DMS 273 treated with DMSO at 0.1 percent for 48 hours (cell line): ENCODE measurements at regions not wholly inside any gene's neighbourhood (a gene's known extent, or its start where the extent isn't known, plus 50 kb on each side); places are given as distances from the start of the nearest gene placed in this dataset.

Experiments used
- DNase-seq: peaks from one replicate; lab custom pipeline; 2025; lab: John Stamatoyannopoulos, UW

DNA sequence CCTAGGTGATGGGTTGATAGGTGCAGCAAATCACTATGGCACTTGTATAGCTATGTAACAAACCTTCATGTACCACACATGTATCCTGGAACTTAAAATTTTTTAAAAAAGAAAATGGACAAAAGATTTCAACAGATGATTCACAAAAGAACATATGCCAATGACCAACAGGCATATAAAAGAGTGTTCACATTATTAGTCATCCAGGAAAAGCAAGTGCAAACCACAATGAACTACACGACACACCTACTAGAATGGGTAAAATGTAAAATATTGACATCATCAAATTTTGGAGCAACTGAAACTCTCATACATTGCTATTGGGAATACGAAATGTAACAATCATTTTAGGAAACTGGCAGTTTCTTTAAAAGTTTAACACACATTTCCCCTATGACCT, 109.9 kb downstream of the YIPF5 start:
- no peak for DNase-seq

DNA sequence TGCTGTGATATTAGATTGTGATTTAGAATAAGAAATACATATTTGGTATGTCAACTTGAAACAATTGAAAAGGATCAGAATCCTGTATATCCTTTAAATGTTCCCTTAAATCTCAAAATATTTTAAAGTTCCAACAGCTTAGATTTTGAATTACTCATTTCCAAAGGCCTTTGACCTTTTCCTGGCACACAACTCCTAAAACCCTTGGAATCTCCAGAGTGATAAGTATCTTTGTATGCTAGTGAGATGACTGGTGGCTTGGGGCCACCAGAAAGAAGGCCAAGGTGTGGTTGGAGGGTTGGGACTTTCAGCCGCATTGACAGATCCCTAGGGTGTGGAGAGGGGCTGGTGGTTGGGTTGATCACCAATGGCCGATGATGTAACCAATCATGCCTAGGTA, 104.7 kb downstream of the YIPF5 start:
- no peak for DNase-seq

DNA sequence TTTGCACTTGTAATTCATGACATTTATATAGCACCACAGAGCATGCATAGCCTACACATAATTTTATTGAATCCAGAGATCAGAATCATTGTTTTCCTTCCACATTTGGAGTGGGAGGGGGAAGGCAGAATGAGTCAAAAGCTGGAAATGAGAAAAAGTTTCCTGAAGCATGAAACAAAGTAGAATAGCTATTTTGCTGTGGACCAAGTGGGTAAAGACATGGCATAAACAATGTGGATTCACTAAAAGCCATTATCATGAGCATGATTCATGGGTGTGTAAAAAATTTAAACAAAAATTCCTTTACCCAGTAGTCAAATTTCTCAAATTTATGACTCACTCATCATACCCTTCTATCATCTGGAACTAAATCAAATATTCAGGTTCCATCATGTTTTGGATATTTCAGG, 97.9 kb downstream of the YIPF5 start:
- DNase-seq: no peak

DNA sequence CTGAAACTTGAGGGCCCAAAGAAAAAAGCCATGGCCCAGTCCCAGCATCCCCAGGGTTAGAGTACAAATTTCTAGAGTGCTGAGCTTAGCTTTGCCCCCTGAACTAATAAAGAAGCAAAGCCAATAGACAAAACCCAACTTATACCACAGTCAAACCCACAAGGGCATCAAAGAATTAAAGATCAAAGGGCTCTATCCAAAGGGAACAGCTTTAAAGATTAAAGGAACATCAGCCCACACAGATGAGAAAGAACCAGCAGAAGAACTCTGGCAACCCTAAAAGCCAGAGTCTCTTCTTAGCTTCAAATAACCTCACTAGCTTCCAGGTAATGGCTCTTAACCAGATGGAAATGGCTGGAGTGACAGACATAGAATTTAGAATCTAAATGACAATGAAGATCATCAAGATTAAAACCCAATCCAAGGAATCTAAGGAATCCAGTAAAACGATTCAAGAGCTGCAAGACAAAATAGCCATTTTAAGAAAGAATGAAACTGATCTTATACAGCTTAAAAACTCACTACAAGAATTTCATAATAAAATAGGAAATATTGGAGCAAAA, 93.9 kb downstream of the YIPF5 start:
- DNase-seq: no peak

DNA sequence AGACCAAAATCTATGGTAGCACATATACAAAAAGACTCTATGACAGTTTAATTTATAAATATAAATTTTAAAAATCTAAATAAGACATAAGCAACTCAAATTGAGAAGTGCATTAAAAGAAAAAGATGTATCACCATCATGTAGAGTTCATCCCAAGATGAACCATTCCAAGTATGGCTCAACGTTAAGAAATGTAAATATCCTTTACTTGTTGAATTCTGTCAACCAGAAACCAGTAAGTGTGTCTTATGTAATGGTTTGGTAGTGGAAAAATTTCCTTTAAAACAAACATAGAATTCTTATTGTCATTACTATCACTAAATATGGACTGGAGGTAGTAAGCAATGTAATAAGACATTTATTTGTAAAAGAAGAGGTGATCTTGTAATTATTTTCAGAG, 87.3 kb downstream of the YIPF5 start:
- DNase-seq: no peak

DNA sequence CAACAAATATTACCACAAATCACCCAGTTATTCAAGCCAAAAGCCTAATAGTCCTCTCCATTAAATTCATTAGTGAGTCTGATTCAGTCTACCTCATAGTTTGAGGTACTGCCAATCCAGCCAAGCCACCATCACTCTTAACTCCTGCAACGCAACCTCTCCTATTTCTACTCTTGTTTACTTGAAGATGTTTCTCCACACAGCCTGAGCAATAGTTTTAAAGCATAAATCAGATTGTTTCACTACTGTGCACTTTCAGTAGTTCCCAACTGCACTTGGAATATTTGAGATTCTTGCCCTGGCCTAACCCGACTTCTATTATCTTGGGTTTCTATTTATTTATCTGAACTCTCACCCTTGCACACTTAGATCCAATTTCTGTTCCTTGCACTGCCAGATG, 85.5 kb downstream of the YIPF5 start:
- DNase-seq: no peak

DNA sequence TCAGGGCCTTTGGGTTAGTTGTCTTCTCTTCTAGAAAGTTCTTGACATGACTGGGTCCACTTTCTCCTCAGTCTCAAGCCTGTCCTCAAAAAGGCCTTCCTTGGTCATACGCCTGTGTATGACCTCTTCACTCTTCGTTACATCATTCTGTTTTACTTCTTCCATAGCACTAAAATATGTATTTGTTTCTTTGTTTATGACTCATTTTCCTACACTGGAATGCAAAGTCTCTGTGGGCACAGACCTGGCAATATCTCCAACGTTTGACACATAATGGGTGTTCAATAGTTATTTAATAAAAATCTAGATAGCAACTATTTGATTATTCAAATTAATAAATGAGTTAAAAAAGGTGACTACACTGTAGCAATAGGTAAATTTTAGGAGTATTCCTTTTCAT, 85.1 kb downstream of the YIPF5 start:
- DNase-seq: no peak

DNA sequence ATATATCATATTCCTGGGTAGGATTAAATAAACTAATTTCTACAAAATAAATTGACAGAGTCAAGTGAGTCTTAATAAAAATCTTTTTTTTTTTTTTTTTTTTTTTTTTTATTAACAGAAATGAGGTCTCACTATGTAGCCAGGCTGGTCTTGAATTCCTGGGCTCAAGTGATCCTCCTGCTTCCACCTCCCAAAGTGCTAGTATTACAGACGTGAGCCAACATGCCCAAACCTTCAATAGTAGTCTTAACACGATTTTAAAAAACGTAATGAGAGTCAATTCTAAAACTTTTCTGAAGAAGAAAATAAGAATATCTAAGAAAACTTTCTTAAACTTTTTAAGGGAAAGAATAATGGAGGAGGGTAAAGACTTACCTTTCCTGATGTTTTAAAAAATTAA, 84.2 kb downstream of the YIPF5 start:
- no peak for DNase-seq

DNA sequence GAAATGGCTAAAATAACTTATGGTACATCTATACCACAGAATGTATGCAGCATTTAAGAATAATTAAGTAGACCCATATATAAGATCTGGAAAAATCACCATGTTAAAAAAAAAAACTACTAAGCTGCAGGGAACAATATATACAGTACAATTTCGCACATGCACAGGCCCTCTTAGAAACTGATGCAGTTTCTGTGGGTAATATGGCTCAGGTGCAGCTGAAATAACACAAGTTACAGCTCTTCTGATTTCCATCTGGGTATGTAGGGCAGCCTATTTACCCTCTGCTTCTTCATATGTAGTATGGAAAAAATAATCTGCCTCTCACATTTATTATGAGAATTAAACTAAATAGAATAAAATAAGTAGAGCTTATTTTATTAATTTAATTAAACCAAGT, 82.9 kb downstream of the YIPF5 start:
- no peak for DNase-seq

DNA sequence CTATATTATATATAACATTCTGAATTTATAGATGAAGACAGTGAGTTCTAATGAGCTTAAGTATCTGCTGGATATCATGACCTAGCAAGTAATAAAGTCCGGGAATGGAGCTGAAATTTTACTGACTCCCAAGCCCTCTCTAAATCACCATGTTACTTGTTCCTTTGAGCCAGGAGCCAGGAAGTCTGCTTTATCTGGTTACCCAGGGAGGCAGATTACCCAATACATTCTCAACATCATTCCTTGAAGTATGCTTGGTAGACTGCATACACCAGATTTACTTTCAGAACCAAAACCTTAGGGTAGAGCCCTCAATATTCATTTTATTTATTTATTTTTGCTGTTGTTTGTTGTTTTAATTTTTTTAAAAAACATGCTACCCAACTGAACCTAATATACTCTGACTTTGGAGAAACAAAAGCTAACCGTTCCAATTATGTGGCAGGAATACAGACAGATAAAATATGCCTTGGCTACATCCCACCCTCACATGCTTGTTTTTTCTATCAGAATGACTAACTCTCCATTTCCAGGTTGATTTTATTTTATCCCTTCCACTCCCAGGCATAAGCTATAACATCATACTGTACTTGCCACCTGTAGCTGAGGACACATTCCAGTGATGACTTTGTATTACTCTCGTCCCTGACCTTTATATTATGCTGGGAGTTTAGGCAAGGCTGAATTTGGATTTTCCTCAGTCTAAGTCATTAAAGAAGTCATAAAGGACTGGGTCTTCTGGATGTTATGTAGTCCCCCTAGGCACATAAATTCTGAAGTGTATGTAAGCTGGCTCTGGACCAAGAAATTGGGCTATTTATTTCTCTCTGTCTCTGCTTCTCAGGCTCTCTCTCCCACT, 82.0 kb downstream of the YIPF5 start:
- no peak for DNase-seq

DNA sequence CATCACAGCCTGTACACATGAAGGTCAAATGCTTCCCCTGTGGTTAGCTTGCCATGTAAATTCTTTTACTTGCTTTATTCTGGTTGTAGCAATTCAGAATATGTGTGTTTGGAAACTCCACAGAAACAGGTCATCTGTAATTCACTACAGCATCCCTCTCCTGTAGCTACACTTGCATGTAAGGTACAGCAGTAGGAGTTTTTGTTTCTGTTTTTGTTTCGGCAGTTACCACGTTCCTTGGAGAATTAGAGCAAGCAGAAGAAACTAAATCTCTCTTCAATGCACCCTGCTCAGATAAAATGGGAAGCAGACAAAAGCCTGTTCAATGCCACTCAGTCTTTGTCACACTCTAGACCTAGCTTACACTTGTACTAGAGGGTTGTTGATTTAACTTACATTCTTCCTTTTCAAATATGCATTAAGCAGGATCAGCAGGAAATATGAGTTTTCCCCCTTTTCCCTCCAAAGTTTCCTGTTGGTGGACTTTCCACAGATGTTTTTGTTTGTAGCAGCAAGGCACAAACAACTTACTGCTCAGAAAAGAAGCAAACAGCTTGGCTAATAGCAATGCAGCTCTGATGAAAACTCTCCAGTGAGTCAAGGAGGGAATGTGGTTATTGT, 80.9 kb downstream of the YIPF5 start:
- DNase-seq: no peak

DNA sequence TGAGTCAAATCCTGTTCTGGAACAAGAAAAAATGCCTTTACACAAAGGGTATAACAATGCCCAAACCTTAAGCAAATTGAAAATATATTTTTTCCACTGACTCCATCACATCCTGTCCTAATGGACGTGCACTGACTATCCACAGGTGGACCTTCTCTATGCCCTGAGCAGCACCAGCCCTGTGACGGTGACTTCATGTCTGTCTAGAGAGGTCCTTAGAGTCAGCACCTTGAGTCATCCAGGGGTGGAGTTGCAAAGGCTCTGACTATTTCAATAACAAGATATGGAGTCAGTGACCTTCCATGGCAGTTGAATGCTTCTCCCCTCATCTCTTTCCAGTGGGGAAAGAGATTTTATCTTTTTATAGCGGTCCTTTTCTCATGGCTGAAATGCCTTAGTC, 78.0 kb downstream of the YIPF5 start:
- no peak for DNase-seq

DNA sequence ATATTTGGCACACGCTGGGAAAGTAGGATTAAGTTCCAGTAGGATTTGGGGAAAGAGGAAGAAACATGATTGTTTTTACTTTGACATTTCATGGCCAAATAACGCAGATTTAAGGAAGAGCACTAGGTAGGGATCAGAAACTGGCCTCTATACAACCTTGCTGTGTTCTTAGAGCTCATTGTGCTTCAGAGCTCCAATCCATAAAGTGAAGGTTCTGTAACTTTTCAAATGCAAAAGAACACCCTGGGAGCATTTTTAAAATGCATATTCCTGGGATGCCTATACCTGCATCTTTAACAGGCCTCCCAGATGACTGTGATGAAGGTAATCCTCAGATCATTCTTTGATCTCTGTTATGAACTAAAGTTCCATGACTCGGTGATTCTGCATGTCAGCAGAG, 77.1 kb downstream of the YIPF5 start:
- DNase-seq: no peak

DNA sequence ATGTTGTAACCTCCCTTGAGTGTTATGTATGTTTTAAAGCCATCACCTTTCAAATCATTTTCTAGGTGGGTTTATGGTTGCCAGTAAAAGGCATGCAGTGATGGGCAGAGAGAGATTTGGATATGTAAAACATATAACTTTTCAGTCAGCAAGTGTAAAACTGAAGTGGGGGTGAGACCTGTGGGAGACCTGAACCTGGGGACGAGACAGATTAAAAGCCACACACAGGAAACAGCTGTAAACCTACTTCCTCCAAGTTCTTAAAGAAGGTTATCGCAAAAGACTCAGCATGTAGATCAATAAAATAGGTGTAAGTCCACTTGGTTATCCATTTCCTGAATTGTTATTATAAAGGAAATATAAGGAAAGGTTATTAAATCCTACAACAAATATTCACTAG, 76.6 kb downstream of the YIPF5 start:
- DNase-seq: no peak

DNA sequence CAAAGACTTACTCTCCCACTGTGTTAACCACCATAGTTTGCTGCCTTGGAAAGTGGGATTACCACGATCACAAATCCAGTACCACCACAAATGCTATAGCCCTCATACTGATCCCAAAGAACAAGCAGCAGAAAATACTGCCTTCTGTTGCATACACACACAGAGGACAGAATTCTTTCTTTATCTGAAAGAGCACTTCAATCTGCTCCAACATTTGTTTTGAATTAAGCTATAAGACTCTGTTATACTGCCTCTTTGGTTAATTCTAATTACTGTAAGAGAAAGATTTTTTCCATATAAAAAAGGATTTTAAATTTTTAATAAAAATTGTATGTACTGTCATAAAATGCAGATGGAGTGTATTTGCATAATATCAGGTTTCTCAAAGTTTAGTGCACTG, 69.8 kb downstream of the YIPF5 start:
- no peak for DNase-seq

DNA sequence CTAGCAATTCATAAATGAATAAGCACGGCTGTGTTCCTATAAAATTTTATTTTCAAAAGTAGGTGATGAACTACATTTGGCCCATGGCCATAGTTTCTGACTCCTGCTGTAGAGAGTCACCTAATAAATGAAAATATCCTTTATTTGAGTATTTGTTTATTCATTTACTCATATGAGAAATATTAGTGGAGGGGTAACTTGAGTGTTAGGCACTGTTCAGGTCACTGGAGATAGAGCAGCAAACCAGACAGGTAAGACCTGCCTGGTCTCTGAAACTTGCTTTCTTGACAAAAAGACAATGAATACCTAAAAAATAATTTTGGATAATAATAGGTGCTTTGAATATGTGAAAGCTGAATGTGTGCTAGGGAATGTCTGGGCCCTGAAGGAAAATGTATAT, 68.8 kb downstream of the YIPF5 start:
- DNase-seq: no peak

DNA sequence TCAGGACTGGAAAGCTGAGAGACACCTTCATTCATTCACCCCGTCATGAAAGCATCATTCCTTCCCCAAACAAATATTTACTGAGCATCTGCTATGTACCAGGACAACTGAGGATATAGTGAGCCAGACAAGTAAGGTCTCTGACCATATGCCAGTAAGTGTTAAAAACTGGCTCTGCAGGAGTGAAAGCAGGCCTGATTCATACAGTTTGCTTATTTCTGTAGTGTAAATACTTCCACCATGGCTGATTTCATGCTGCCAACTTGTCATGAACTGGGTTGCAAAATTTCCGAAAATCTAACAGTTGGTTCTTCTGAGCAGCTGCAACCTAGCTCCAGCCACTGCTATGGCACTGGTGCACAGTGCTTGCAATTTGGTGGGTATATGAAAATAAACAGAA, 68.1 kb downstream of the YIPF5 start:
- no peak for DNase-seq

DNA sequence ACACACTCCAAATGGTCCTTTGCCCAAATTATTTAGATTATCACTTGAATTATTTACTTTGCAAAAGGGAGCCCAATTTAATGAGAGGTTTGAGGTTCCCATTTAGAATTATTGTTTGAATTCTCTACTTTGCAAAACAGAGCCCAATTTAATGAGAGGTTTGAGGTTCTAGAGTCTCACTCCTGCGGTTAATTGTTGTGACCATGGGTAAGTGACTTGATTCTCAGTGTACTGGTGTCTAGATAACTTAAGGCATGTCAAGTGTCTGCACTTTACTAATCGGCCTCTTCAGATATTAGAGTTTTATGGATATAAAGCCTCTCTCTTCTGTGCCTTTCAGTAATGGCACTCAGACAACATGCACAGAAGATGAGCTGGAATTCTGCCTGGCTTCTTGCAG, 67.5 kb downstream of the YIPF5 start:
- no peak for DNase-seq

DNA sequence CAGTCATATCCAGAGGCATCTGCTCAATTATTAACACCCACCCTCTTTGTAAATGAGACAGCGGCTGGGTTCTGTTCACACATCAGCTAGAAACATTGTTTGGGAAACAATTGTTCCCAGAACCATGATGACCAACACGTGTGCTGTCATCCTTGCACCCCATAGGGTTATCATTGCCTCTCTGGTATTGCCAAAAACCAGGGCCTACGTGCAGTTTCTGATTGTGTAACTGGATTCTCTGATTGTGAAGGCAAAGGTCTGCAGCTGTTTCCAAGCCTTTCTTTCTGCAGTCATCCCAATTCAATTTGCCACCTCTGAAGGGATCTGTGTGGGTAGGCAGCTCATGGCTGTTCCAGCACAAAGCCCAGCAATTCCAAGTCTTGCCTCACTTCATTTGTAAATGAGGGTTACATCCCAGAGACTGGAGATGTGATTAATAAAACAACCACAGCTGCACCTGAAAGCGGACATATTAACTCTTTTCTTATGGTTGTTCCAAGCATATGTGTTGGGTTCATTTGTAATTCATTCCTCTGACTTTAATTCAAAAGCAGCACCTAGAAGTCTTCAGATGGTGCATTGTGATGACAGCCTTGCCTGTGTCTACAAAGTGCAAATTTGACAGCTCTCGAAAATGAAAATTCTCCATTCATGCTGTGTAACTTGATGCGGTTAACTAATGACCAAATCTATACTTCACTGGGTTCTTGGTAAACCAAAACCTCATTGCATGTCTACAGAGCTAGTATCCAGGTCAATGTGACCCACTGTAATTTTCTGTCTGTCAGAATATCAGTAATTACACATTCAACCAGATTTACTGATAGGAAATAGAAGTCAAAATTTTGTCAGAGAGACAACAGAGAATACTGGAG, 66.6 kb downstream of the YIPF5 start:
- DNase-seq: no peak

DNA sequence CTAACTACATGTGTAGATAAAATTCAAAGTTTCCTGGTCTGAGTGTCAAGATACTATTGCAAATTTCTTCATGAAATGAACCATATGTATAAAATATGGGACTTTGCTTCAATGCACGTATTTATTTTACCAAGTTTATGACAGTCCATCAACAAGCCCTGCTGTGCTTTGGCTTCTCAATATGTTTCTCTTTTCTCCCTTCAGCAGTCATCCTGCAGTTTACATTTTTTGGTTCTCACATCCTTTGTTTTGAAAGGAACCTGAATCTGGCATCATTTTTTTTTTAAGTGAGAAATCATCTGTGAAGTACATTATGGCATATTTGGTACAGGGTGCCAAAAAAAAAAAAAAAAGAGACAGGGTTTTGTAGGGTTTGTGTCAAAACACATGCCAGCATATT, 65.1 kb downstream of the YIPF5 start:
- DNase-seq: no peak

DNA sequence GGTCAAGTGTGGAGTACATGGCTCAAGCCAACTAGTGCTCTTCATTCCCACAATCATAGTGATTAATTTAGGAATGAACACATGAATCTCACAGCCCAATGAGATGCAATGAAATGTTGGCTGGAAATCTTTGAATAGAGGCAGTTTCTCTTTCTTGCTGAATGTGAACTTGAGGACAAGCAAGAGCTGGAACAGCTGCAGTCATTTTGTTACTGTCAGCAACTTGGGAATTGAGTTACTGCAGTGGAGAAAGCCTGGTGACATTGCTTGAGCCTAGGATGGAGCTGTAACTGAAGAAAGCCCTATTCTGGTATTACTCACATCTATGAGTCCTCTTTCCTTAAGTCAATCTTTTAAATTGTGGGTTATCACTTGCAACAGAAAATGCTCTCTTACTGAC, 62.3 kb downstream of the YIPF5 start:
- no peak for DNase-seq
